ENCODE measurements at regions not wholly inside any gene's neighbourhood (a gene's known extent, or its start where the extent isn't known, plus 50 kb on each side); places are given as distances from the start of the nearest gene placed in this dataset.

DNA sequence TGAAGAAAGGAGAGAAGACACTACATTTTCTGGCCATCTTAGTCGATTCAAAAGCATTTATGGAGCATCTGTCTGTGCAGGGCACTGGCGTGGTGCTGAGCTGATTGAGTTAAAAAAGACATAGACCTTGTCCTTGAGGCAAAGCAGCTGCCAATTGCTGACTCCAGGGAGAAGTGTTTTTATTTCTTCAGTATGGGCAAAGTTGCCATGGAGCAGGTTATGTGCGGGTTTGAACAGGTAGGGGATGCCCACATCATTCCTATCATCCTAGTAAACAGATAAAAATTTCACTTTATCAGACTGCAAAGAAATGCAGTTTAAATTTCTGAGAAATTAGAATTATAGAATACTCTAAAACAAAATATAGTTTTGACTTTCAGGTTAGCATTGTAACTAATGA lies 125.8 kb downstream of the NUP35 start:
- Histone ChIP-seq H3K4me2 (no peak overlapping the region), H3K79me2 (ENCODE audit: insufficient read depth) (no peaks in the 10 kb centered on the region), H4K20me1 (ENCODE audit: insufficient read depth) (no peaks in the 10 kb centered on the region), H3K36me3 (replicated peaks in 1 of 2; ENCODE audit: control insufficient read depth in 1 of 2, insufficient read depth in 2 of 2, low read length in 1 of 2) (no peaks in the 10 kb centered on the region), H3K27ac (ENCODE audit: low read depth in 2 of 2, low read length in 1 of 2) (no peak overlapping the region), H2AFZ (ENCODE audit: low read depth) (no peak overlapping the region), H3F3A (replicated peaks; ENCODE audit: insufficient read depth) (no peaks in the 10 kb centered on the region), H3K9ac (no peak overlapping the region), H3K9me2 (no peaks in the 10 kb centered on the region), H3K4me3 (ENCODE audit: low read depth in 2 of 2, low read length in 1 of 2) (no peak overlapping the region), H3K9me3 (no peaks in the 10 kb centered on the region), H3K4me1 (ENCODE audit: control insufficient read depth in 1 of 2, insufficient read depth in 2 of 2, low read depth in 1 of 2, low read length in 1 of 2) (no peaks in the 10 kb centered on the region; a peak in 1 of 4 replicates), H3K27me3 (ENCODE audit: insufficient read depth) (no peaks in the 10 kb centered on the region)
- DNase-seq: no peak
- CTCF ChIA-PET: interaction anchor here (0.7 to 3.7 kb wide), 7 partner anchors 9 to 1420 kb away, joined by 3 to 26 read pairs (median 5); no protein-coding TSS in a partner anchor
- 52% methylated on average over 3 of the region's 3 CpGs for WGBS (ENCODE audit: low lambda C conversion rate)
- TF ChIP-seq RAD21 (IDR thresholded peaks at IDR 0.05; ENCODE audit: low read length): no peak
- TF ChIP-seq RFX5 (IDR thresholded peaks at IDR 0.05; ENCODE audit: low read length): no peak
- TF ChIP-seq GABPA (IDR thresholded peaks at IDR 0.05; ENCODE audit: low read depth): no peak
- no peak for TF ChIP-seq RCOR1 (IDR thresholded peaks at IDR 0.05; ENCODE audit: low read length)
- TF ChIP-seq POLR2AphosphoS5 (IDR thresholded peaks at IDR 0.05; ENCODE audit: low read depth, low read length): no peak
- TF ChIP-seq, protein P1, sequence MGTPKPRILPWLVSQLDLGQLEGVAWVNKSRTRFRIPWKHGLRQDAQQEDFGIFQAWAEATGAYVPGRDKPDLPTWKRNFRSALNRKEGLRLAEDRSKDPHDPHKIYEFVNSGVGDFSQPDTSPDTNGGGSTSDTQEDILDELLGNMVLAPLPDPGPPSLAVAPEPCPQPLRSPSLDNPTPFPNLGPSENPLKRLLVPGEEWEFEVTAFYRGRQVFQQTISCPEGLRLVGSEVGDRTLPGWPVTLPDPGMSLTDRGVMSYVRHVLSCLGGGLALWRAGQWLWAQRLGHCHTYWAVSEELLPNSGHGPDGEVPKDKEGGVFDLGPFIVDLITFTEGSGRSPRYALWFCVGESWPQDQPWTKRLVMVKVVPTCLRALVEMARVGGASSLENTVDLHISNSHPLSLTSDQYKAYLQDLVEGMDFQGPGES (IDR thresholded peaks at IDR 0.05; ENCODE audit: low read depth, low read length): no peak
- no peak for TF ChIP-seq SIN3A (IDR thresholded peaks at IDR 0.05; ENCODE audit: borderline replicate concordance, low read depth, low read length)
- no peak for TF ChIP-seq JUND (IDR thresholded peaks at IDR 0.05)
- TF ChIP-seq, protein P2, sequence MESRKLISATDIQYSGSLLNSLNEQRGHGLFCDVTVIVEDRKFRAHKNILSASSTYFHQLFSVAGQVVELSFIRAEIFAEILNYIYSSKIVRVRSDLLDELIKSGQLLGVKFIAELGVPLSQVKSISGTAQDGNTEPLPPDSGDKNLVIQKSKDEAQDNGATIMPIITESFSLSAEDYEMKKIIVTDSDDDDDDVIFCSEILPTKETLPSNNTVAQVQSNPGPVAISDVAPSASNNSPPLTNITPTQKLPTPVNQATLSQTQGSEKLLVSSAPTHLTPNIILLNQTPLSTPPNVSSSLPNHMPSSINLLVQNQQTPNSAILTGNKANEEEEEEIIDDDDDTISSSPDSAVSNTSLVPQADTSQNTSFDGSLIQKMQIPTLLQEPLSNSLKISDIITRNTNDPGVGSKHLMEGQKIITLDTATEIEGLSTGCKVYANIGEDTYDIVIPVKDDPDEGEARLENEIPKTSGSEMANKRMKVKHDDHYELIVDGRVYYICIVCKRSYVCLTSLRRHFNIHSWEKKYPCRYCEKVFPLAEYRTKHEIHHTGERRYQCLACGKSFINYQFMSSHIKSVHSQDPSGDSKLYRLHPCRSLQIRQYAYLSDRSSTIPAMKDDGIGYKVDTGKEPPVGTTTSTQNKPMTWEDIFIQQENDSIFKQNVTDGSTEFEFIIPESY (IDR thresholded peaks at IDR 0.05; ENCODE audit: borderline replicate concordance, low read depth): no peak
- no peak for TF ChIP-seq NRF1 (IDR thresholded peaks at IDR 0.05; ENCODE audit: low read depth, low read length)
- TF ChIP-seq TEAD4 (IDR thresholded peaks at IDR 0.05; ENCODE audit: borderline replicate concordance, insufficient read depth): no peak
- TF ChIP-seq, protein P3, sequence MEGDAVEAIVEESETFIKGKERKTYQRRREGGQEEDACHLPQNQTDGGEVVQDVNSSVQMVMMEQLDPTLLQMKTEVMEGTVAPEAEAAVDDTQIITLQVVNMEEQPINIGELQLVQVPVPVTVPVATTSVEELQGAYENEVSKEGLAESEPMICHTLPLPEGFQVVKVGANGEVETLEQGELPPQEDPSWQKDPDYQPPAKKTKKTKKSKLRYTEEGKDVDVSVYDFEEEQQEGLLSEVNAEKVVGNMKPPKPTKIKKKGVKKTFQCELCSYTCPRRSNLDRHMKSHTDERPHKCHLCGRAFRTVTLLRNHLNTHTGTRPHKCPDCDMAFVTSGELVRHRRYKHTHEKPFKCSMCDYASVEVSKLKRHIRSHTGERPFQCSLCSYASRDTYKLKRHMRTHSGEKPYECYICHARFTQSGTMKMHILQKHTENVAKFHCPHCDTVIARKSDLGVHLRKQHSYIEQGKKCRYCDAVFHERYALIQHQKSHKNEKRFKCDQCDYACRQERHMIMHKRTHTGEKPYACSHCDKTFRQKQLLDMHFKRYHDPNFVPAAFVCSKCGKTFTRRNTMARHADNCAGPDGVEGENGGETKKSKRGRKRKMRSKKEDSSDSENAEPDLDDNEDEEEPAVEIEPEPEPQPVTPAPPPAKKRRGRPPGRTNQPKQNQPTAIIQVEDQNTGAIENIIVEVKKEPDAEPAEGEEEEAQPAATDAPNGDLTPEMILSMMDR (IDR thresholded peaks at IDR 0.05): no peak
- TF ChIP-seq CHD2 (IDR thresholded peaks at IDR 0.05; ENCODE audit: low read length, partially characterized antibody): no peak
- no peak for TF ChIP-seq SMC3 (IDR thresholded peaks at IDR 0.05; ENCODE audit: low read depth, low read length)
- TF ChIP-seq TCF12 (IDR thresholded peaks at IDR 0.05): no peak
- TF ChIP-seq, protein P4, sequence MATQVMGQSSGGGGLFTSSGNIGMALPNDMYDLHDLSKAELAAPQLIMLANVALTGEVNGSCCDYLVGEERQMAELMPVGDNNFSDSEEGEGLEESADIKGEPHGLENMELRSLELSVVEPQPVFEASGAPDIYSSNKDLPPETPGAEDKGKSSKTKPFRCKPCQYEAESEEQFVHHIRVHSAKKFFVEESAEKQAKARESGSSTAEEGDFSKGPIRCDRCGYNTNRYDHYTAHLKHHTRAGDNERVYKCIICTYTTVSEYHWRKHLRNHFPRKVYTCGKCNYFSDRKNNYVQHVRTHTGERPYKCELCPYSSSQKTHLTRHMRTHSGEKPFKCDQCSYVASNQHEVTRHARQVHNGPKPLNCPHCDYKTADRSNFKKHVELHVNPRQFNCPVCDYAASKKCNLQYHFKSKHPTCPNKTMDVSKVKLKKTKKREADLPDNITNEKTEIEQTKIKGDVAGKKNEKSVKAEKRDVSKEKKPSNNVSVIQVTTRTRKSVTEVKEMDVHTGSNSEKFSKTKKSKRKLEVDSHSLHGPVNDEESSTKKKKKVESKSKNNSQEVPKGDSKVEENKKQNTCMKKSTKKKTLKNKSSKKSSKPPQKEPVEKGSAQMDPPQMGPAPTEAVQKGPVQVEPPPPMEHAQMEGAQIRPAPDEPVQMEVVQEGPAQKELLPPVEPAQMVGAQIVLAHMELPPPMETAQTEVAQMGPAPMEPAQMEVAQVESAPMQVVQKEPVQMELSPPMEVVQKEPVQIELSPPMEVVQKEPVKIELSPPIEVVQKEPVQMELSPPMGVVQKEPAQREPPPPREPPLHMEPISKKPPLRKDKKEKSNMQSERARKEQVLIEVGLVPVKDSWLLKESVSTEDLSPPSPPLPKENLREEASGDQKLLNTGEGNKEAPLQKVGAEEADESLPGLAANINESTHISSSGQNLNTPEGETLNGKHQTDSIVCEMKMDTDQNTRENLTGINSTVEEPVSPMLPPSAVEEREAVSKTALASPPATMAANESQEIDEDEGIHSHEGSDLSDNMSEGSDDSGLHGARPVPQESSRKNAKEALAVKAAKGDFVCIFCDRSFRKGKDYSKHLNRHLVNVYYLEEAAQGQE (IDR thresholded peaks at IDR 0.05; ENCODE audit: low read depth, low read length): no peak
- POLR2A ChIA-PET: interaction anchor here (0.6 kb wide), 1 partner anchor 8 kb away, joined by 3 read pairs; no protein-coding TSS in a partner anchor

Measured in SK-N-SH (cell line).